ENCODE measurements at regions not wholly inside any gene's neighbourhood (a gene's known extent, or its start where the extent isn't known, plus 50 kb on each side); places are given as distances from the start of the nearest gene placed in this dataset.
"Not testable (repeated sequence)": the region's sequence is repeated elsewhere in the genome, so short reads cannot be mapped to it uniquely, and the experiment has no call there.

GRCh38 chr11:71182791-71183677 is 69.3 kb downstream of the SHANK2 start:
- no peak for DNase-seq

GRCh38 chr11:71181566-71181965 is 70.8 kb downstream of the SHANK2 start:
- DNase-seq = no peak

- DNase-seq = no peak
These were observed 71.5 kb downstream of the SHANK2 start for GRCh38 chr11:71180694-71181470.

GRCh38 chr11:71179877-71180605 is 72.3 kb downstream of the SHANK2 start:
- DNase-seq = no peak

GRCh38 chr11:71178076-71178475 is 74.3 kb downstream of the SHANK2 start:
- no peak for DNase-seq

GRCh38 chr11:71176812-71177211 is 75.6 kb downstream of the SHANK2 start:
- no peak for DNase-seq

- no peak for DNase-seq
These were observed 78.7 kb downstream of the SHANK2 start for GRCh38 chr11:71173709-71174108.

- no peak for DNase-seq
These were observed 79.7 kb downstream of the SHANK2 start for GRCh38 chr11:71172680-71173079.

GRCh38 chr11:71171576-71171975 is 80.8 kb downstream of the SHANK2 start:
- DNase-seq = no peak

GRCh38 chr11:71170624-71171423 is 81.6 kb downstream of the SHANK2 start:
- DNase-seq = no peak

GRCh38 chr11:71169313-71169712 is 83.1 kb downstream of the SHANK2 start:
- DNase-seq = no peak

GRCh38 chr11:71167814-71168213 is 84.6 kb downstream of the SHANK2 start:
- DNase-seq = not testable (repeated sequence)

GRCh38 chr11:71165771-71166170 is 86.6 kb downstream of the SHANK2 start:
- no peak for DNase-seq

GRCh38 chr11:71164621-71165020 is 87.8 kb downstream of the SHANK2 start:
- DNase-seq = no peak

- no peak for DNase-seq
These were observed 88.2 kb downstream of the SHANK2 start for GRCh38 chr11:71164186-71164585.

- DNase-seq = no peak
These were observed 89.0 kb downstream of the SHANK2 start for GRCh38 chr11:71163371-71163770.

- no peak for DNase-seq
These were observed 93.4 kb downstream of the SHANK2 start for GRCh38 chr11:71158936-71159335.

GRCh38 chr11:71157676-71158075 is 94.7 kb downstream of the SHANK2 start:
- DNase-seq = not testable (repeated sequence)

- no peak for DNase-seq
These were observed 96.1 kb downstream of the SHANK2 start for GRCh38 chr11:71156301-71156700.

GRCh38 chr11:71155846-71156245 is 96.5 kb downstream of the SHANK2 start:
- no peak for DNase-seq

- DNase-seq = no peak
These were observed 98.0 kb downstream of the SHANK2 start for GRCh38 chr11:71154261-71154805.

Data from renal pelvis (tissue), 1 donor.